ENCODE measurements at regions not wholly inside any gene's neighbourhood (a gene's known extent, or its start where the extent isn't known, plus 50 kb on each side); places are given as distances from the start of the nearest gene placed in this dataset.

GRCh38 chr1:81681601-81682266, 119.0 kb upstream of the ADGRL2 start:
- intact Hi-C loops (cut with micrococcal nuclease) = no loop called here
- Mint-ChIP-seq H3K4me1 (ENCODE audit: low read depth) (no peaks in the 10 kb centered on the region), H3K36me3 (ENCODE audit: low read depth) (no peaks in the 10 kb centered on the region), H3K4me3 (no peak overlapping the region), H3K9me3 (peaks cover 26% of the 10 kb centered on the region), H3K27ac (no peak overlapping the region), H3K27me3 (no peaks in the 10 kb centered on the region)

- H3K9me3 Mint-ChIP-seq = peaks cover 20% of the 10 kb centered on the region
- H3K4me3 Mint-ChIP-seq = no peak overlapping the region
- H3K4me1 Mint-ChIP-seq (ENCODE audit: low read depth) = no peaks in the 10 kb centered on the region
- no peaks in the 10 kb centered on the region for H3K36me3 Mint-ChIP-seq (ENCODE audit: low read depth)
- H3K27me3 Mint-ChIP-seq = no peaks in the 10 kb centered on the region
- intact Hi-C loops (cut with micrococcal nuclease) = no loop called here
- H3K27ac Mint-ChIP-seq = no peak overlapping the region
Measured at GRCh38 chr1:81681114-81681513, 119.6 kb upstream of the ADGRL2 start.

- intact Hi-C loops (cut with micrococcal nuclease) = no loop called here
- no peak overlapping the region for H3K27ac Mint-ChIP-seq
Measured at GRCh38 chr1:81679942-81680341, 120.8 kb upstream of the ADGRL2 start.

GRCh38 chr1:81678779-81679178, 122.0 kb upstream of the ADGRL2 start:
- H3K27me3 Mint-ChIP-seq = no peaks in the 10 kb centered on the region
- H3K9me3 Mint-ChIP-seq = peaks cover 9% of the 10 kb centered on the region
- intact Hi-C loops (cut with micrococcal nuclease) = no loop called here
- no peak overlapping the region for H3K4me3 Mint-ChIP-seq
- H3K4me1 Mint-ChIP-seq (ENCODE audit: low read depth) = no peaks in the 10 kb centered on the region
- no peaks in the 10 kb centered on the region for H3K36me3 Mint-ChIP-seq (ENCODE audit: low read depth)
- H3K27ac Mint-ChIP-seq = no peak overlapping the region

More at GRCh38 chr1:81679942-81680341, 120.8 kb upstream of the ADGRL2 start:
- peaks cover 17% of the 10 kb centered on the region for H3K9me3 Mint-ChIP-seq
- no peaks in the 10 kb centered on the region for H3K36me3 Mint-ChIP-seq (ENCODE audit: low read depth)
- no peak overlapping the region for H3K4me3 Mint-ChIP-seq
- no peaks in the 10 kb centered on the region for H3K27me3 Mint-ChIP-seq
- no peaks in the 10 kb centered on the region for H3K4me1 Mint-ChIP-seq (ENCODE audit: low read depth)

- Mint-ChIP-seq H3K27me3 (no peaks in the 10 kb centered on the region), H3K27ac (no peak overlapping the region), H3K36me3 (ENCODE audit: low read depth) (no peaks in the 10 kb centered on the region), H3K4me1 (ENCODE audit: low read depth) (no peaks in the 10 kb centered on the region), H3K4me3 (no peak overlapping the region), H3K9me3 (peaks cover 7% of the 10 kb centered on the region)
- intact Hi-C loops (cut with micrococcal nuclease) = no loop called here
Measured at GRCh38 chr1:81672766-81673165, 128.0 kb upstream of the ADGRL2 start.

GRCh38 chr1:81671038-81671437, 129.7 kb upstream of the ADGRL2 start:
- Mint-ChIP-seq H3K4me1 (ENCODE audit: low read depth) (no peaks in the 10 kb centered on the region), H3K27me3 (no peaks in the 10 kb centered on the region), H3K36me3 (ENCODE audit: low read depth) (no peaks in the 10 kb centered on the region), H3K9me3 (no peaks in the 10 kb centered on the region), H3K27ac (no peak overlapping the region), H3K4me3 (no peak overlapping the region)
- intact Hi-C loops (cut with micrococcal nuclease) = no loop called here

GRCh38 chr1:81670286-81670685, 130.4 kb upstream of the ADGRL2 start:
- H3K27ac Mint-ChIP-seq = no peak overlapping the region
- intact Hi-C loops (cut with micrococcal nuclease) = no loop called here
- no peaks in the 10 kb centered on the region for H3K27me3 Mint-ChIP-seq
- no peaks in the 10 kb centered on the region for H3K9me3 Mint-ChIP-seq
- no peaks in the 10 kb centered on the region for H3K4me1 Mint-ChIP-seq (ENCODE audit: low read depth)
- no peaks in the 10 kb centered on the region for H3K36me3 Mint-ChIP-seq (ENCODE audit: low read depth)
- no peak overlapping the region for H3K4me3 Mint-ChIP-seq

GRCh38 chr1:81666586-81666985, 134.1 kb upstream of the ADGRL2 start:
- no peaks in the 10 kb centered on the region for H3K36me3 Mint-ChIP-seq (ENCODE audit: low read depth)

GRCh38 chr1:81664341-81664740, 136.4 kb upstream of the ADGRL2 start:
- H3K27me3 Mint-ChIP-seq = no peaks in the 10 kb centered on the region
- no peaks in the 10 kb centered on the region for H3K4me1 Mint-ChIP-seq (ENCODE audit: low read depth)
- intact Hi-C loops (cut with micrococcal nuclease) = no loop called here
- no peaks in the 10 kb centered on the region for H3K36me3 Mint-ChIP-seq (ENCODE audit: low read depth)
- H3K9me3 Mint-ChIP-seq = no peaks in the 10 kb centered on the region
- no peak overlapping the region for H3K27ac Mint-ChIP-seq
- no peak overlapping the region for H3K4me3 Mint-ChIP-seq

More at GRCh38 chr1:81666586-81666985, 134.1 kb upstream of the ADGRL2 start:
- no peaks in the 10 kb centered on the region for H3K9me3 Mint-ChIP-seq
- no peaks in the 10 kb centered on the region for H3K27me3 Mint-ChIP-seq
- no peak overlapping the region for H3K4me3 Mint-ChIP-seq
- no peak overlapping the region for H3K27ac Mint-ChIP-seq
- no peaks in the 10 kb centered on the region for H3K4me1 Mint-ChIP-seq (ENCODE audit: low read depth)
- intact Hi-C loops (cut with micrococcal nuclease) = no loop called here

- Mint-ChIP-seq H3K9me3 (no peaks in the 10 kb centered on the region), H3K4me1 (ENCODE audit: low read depth) (no peaks in the 10 kb centered on the region), H3K27me3 (no peaks in the 10 kb centered on the region), H3K36me3 (ENCODE audit: low read depth) (no peaks in the 10 kb centered on the region), H3K27ac (no peak overlapping the region), H3K4me3 (no peak overlapping the region)
- intact Hi-C loops (cut with micrococcal nuclease) = no loop called here
Measured at GRCh38 chr1:81662913-81663526, 137.7 kb upstream of the ADGRL2 start.

GRCh38 chr1:81660286-81660685, 140.4 kb upstream of the ADGRL2 start:
- Mint-ChIP-seq H3K4me1 (ENCODE audit: low read depth) (no peaks in the 10 kb centered on the region), H3K27me3 (no peaks in the 10 kb centered on the region), H3K9me3 (peaks cover 7% of the 10 kb centered on the region), H3K36me3 (ENCODE audit: low read depth) (no peaks in the 10 kb centered on the region), H3K27ac (no peak overlapping the region), H3K4me3 (no peak overlapping the region)
- intact Hi-C loops (cut with micrococcal nuclease) = no loop called here

- no peak overlapping the region for H3K4me3 Mint-ChIP-seq
- H3K9me3 Mint-ChIP-seq = peaks cover 16% of the 10 kb centered on the region
- no peaks in the 10 kb centered on the region for H3K4me1 Mint-ChIP-seq (ENCODE audit: low read depth)
- H3K27ac Mint-ChIP-seq = no peak overlapping the region
- H3K27me3 Mint-ChIP-seq = no peaks in the 10 kb centered on the region
- no peaks in the 10 kb centered on the region for H3K36me3 Mint-ChIP-seq (ENCODE audit: low read depth)
- intact Hi-C loops (cut with micrococcal nuclease) = no loop called here
Measured at GRCh38 chr1:81654657-81655056, 146.1 kb upstream of the ADGRL2 start.

GRCh38 chr1:81654147-81654546, 146.6 kb upstream of the ADGRL2 start:
- no peak overlapping the region for H3K4me3 Mint-ChIP-seq
- H3K27me3 Mint-ChIP-seq = no peaks in the 10 kb centered on the region
- H3K4me1 Mint-ChIP-seq (ENCODE audit: low read depth) = no peaks in the 10 kb centered on the region
- H3K9me3 Mint-ChIP-seq = peaks cover 16% of the 10 kb centered on the region
- no peak overlapping the region for H3K27ac Mint-ChIP-seq
- intact Hi-C loops (cut with micrococcal nuclease) = no loop called here
- no peaks in the 10 kb centered on the region for H3K36me3 Mint-ChIP-seq (ENCODE audit: low read depth)

GRCh38 chr1:81650776-81651175, 150.0 kb upstream of the ADGRL2 start:
- Mint-ChIP-seq H3K36me3 (ENCODE audit: low read depth) (no peaks in the 10 kb centered on the region), H3K4me1 (ENCODE audit: low read depth) (no peaks in the 10 kb centered on the region), H3K27ac (no peak overlapping the region), H3K4me3 (no peak overlapping the region), H3K9me3 (peaks cover 20% of the 10 kb centered on the region), H3K27me3 (no peaks in the 10 kb centered on the region)
- intact Hi-C loops (cut with micrococcal nuclease) = no loop called here

- intact Hi-C loops (cut with micrococcal nuclease) = no loop called here
- Mint-ChIP-seq H3K9me3 (peaks cover 54% of the 10 kb centered on the region), H3K36me3 (ENCODE audit: low read depth) (no peaks in the 10 kb centered on the region), H3K4me1 (ENCODE audit: low read depth) (no peaks in the 10 kb centered on the region), H3K4me3 (no peak overlapping the region), H3K27me3 (no peaks in the 10 kb centered on the region), H3K27ac (no peak overlapping the region)
Measured at GRCh38 chr1:81635816-81636215, 164.9 kb upstream of the ADGRL2 start.

All from dendritic cell treated with granulocyte-macrophage colony-stimulating factor and Interleukin-4, amounts not matched to agents 40 ng/mL and 50 ng/mL, for 4 days (primary cell).